Stimulated activated CD4-positive, alpha-beta T cell treated with anti-CD3 and anti-CD28 coated beads, Interleukin-2, amount 100 ng/mL, for 48 hours (primary cell): ENCODE measurements at regions not wholly inside any gene's neighbourhood (a gene's known extent, or its start where the extent isn't known, plus 50 kb on each side); places are given as distances from the start of the nearest gene placed in this dataset.
"Not testable (repeated sequence)": the region's sequence is repeated elsewhere in the genome, so short reads cannot be mapped to it uniquely, and the experiment has no call there.

Experiments used
- DNase-seq, 2 donors: peaks; one replicate each; pipeline ENCODE4 v3.0.0-alpha.2; 2020

GRCh38 chrX:34401411-34401810, 255.7 kb downstream of the TMEM47 start:
- no peak for DNase-seq

DNA sequence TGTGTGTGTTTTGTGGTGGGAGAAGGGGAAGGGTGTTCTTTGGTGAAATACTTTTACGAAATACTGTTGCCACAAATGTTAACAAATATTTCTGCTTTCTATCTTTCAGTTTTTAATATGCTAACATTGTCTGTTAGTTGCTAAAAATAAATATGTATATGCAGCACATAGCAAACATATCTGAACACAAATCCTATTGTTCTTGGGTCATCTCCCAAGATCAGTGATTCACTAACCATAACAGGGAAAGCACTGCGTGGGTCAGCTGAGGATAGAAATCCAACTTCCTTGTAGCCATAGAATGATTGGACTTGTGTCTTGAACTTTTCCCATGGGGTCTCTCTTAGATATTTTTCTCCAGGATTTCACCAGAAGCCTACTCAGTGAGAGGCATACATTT, 250.3 kb upstream of the FAM47A start:
- DNase-seq = no peak

- no peak for DNase-seq
Measured at GRCh38 chrX:34381241-34381640, 249.1 kb upstream of the FAM47A start.

DNA sequence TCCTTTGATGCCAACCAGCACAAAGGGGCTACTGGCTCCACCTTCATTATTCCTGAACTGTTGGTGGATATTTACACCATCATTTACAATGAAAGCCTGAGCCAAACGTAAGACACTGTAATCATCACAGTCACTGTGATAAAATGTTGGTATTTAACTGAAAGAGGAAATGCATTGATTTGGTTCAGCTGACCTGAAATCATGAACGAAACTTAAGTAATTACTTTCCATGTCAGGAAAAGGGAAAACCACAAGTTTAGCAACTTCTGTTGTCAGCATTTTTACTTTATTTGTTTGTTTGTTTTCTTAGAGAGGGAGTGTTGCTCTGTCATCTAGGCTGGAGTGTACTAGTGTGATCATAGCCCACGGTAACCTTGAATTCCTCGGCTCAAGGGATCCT, 247.8 kb upstream of the FAM47A start:
- DNase-seq = no peak

GRCh38 chrX:34377645-34378044, 245.5 kb upstream of the FAM47A start:
- DNase-seq = no peak

DNA sequence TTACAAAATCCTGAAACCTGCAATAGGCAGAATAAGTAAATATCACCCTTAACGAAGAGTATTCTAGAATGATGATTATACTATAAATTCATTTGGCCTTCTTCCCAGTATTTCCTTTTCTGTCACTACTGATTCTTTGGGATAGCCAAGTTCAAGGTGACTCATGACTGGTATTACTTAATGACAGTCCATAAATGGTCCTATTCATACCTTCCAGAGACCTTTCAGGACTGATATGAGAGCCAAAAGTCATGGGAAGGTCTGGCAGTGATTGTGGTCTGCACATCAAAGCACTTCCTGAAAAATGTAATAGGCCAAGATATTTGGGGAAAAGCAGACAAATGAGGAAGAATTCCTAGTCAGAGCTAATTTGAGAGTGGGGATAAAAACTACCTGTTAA, 239.6 kb upstream of the FAM47A start:
- no peak for DNase-seq

- DNase-seq = no peak
Measured at GRCh38 chrX:34365471-34365870, 233.4 kb upstream of the FAM47A start.

GRCh38 chrX:34350561-34351335, 218.6 kb upstream of the FAM47A start:
- DNase-seq = no peak

GRCh38 chrX:34343001-34343400, 210.9 kb upstream of the FAM47A start:
- no peak for DNase-seq

- DNase-seq = no peak
Measured at GRCh38 chrX:34341814-34342213, 209.7 kb upstream of the FAM47A start.

GRCh38 chrX:34341258-34341657, 209.1 kb upstream of the FAM47A start:
- no peak for DNase-seq

GRCh38 chrX:34338046-34338445, 205.9 kb upstream of the FAM47A start:
- DNase-seq = no peak

DNA sequence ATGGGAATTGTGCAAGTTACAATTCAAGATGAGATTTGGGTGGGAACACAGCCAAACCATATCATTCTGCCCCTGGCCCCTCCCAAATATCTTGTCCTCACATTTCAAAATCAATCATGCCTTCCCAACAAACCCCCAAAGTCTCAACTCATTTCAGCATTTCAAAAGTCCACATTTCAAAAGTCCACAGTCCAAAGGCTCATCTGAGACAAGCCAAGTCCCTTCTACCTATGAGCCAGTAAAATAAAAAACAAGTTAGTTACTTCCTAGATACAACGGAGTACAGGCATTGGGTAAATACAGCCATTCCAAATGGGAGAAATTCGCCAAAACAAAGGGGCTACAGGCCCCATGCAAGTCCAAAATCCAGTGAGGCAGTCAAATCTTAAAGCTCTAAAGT, 203.3 kb upstream of the FAM47A start:
- not testable (repeated sequence) for DNase-seq

DNA sequence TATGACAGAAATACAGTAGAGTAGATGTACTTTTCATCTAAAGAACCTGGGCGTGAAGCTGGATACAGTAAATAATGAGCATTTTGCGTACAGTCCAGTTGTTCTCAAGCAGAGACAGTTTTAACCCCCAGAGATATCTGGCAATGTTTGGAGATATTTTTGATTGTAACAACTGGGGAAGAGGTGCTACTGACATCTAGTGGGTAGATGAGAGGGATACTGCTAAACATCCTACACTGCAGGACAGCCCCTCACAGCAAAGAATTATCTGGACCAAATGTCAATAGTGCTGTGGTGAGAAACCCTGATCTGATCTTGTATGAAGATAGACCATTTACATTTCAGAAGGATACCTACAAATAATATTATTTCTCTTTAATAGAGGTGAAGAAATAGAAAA, 200.2 kb upstream of the FAM47A start:
- no peak for DNase-seq

GRCh38 chrX:34325460-34325859, 193.3 kb upstream of the FAM47A start:
- DNase-seq = no peak

- DNase-seq = not testable (repeated sequence)
Measured at GRCh38 chrX:34320424-34320823, 188.3 kb upstream of the FAM47A start.

DNA sequence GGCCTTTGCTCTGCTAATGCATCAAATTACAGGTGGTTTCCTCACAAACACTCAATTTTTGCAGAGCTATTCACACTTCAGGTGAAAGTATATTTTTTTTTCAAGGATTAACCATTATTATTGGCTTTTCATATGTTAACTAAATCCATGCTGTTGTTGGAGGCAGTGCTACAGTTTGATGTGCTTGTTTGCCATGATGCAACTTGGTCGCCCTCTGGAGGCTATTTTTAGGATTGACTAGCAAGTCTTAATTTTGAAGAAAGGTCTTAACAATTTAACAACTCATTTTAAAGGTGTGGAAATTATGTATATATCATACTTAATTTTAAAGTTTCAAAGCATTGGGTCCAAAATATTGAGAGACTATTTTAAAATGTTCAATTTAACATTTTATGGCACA, 168.8 kb upstream of the FAM47A start:
- DNase-seq = peak; percentile 0 to 24

GRCh38 chrX:34299451-34299967, 167.4 kb upstream of the FAM47A start:
- no peak for DNase-seq

GRCh38 chrX:34294665-34295064, 162.6 kb upstream of the FAM47A start:
- no peak for DNase-seq

- no peak for DNase-seq
Measured at GRCh38 chrX:34288782-34289181, 156.7 kb upstream of the FAM47A start.

DNA sequence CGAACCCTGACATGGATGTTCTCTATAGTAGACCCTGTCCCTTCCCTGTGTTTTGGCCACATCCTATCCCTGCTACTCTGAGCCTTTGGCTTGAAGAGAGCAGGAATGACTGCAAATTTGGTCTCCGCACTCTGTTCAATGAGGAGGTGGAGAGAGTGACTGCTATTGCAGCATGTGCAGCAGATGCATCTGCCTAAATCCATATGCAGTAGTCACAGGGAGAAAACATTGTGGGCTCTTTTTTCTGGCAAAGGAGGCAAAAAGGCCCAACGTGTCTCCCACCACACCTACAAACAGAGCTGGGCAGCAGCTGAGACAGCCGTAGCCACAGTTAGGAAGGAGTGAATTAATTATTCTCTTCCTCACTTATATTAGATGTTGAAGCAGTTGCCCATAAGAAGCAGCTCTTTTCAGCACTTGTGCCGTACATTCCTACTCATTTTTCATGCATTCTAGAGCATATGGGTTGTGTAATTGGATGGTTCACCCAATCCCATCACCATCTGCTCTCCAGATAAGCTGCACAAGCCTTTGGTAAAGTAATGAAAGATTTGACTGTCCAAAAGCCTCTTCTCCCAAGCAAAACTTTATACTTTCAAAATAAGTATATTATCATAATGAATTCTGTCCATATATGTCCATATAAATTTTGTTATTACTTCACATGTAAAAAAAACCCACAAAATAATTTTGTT, 147.9 kb upstream of the FAM47A start:
- DNase-seq = no peak

GRCh38 chrX:34275699-34276098, 143.6 kb upstream of the FAM47A start:
- DNase-seq = no peak

GRCh38 chrX:34270434-34270833, 138.3 kb upstream of the FAM47A start:
- no peak for DNase-seq

- DNase-seq = no peak
Measured at GRCh38 chrX:34238896-34239295, 106.8 kb upstream of the FAM47A start.
